Natural killer cell (primary cell): ENCODE measurements at regions not wholly inside any gene's neighbourhood (a gene's known extent, or its start where the extent isn't known, plus 50 kb on each side); places are given as distances from the start of the nearest gene placed in this dataset.
"Not testable (repeated sequence)": the region's sequence is repeated elsewhere in the genome, so short reads cannot be mapped to it uniquely, and the experiment has no call there.

ENCODE experiments used
- ATAC-seq, 3 donors: fragments of 150-1000 bp in 2 of 3; fragments of 200-7000 bp in 1 of 3; cut with Tn5 transposase; 1 replicate in 1 of 3; 2 replicates in 2 of 3; pipeline ENCODE4 v1.10.0; 2021; ENCODE audit warnings: mild to moderate bottlenecking in 2 of 3, moderate library complexity in 2 of 3
- DNase-seq, 2 donors: peaks; one replicate each; pipeline versions ENCODE4 v3.0.0 to v3.0.0-alpha.2; 2013 to 2021; ENCODE audit warnings: mixed read lengths in 1 of 2
- H3K27ac ChIP-seq: one replicate; pipeline ENCODE4 v1.5.1; 2013; ENCODE audit warnings: mild to moderate bottlenecking, low read length
- H3K27me3 ChIP-seq: one replicate; pipeline ENCODE4 v1.6.1; 2013; ENCODE audit warnings: low read length; ENCODE audit not compliant: control insufficient read depth, insufficient read depth
- H3K36me3 ChIP-seq: one replicate; pipeline ENCODE4 v1.6.1; 2013; ENCODE audit warnings: low read length; ENCODE audit not compliant: control insufficient read depth, insufficient read depth
- H3K4me1 ChIP-seq: one replicate; pipeline ENCODE4 v1.6.1; 2013; ENCODE audit warnings: low read length; ENCODE audit not compliant: control insufficient read depth, insufficient read depth
- H3K4me3 ChIP-seq: one replicate; pipeline ENCODE4 v1.5.1; 2013; ENCODE audit warnings: low read length
- H3K9me3 ChIP-seq: one replicate; pipeline ENCODE4 v1.6.1; 2013; ENCODE audit warnings: low read length; ENCODE audit not compliant: control insufficient read depth, insufficient read depth
- H3K27ac Mint-ChIP-seq, 2 donors: one replicate each; pipeline ENCODE4 v1.8.0; 2022; ENCODE audit warnings: mild to moderate bottlenecking in 2 of 2, mixed read lengths in 2 of 2, moderate library complexity in 1 of 2
- H3K27me3 Mint-ChIP-seq, 2 donors: one replicate each; pipeline ENCODE4 v1.8.0; 2022; ENCODE audit warnings: low read depth in 2 of 2, mixed read lengths in 2 of 2
- H3K36me3 Mint-ChIP-seq: one replicate; pipeline ENCODE4 v1.8.0; 2022; ENCODE audit warnings: mixed read lengths
- H3K4me1 Mint-ChIP-seq, 2 donors: one replicate each; pipeline ENCODE4 v1.8.0; 2022; ENCODE audit warnings: mixed read lengths in 2 of 2
- H3K4me3 Mint-ChIP-seq: one replicate; pipeline ENCODE4 v1.8.0; 2022; ENCODE audit warnings: mild to moderate bottlenecking, moderate library complexity, mixed read lengths
- H3K9me3 Mint-ChIP-seq, 2 donors: one replicate each; pipeline ENCODE4 v1.8.0; 2022; ENCODE audit warnings: mixed read lengths in 2 of 2
- WGBS: methylation state at CpG from one replicate; pipeline ENCODE4 v1.1.7; 2013; ENCODE audit warnings: missing lambda C conversion rate; ENCODE audit not compliant: insufficient coverage; 5-methylcytosine and 5-hydroxymethylcytosine counted together
- intact Hi-C: fragments of 100-400 bp; cut with micrococcal nuclease; formaldehyde crosslinking; loops from one replicate; pipeline ENCODE4 v1.14.2; 2022
- TF ChIP-seq, protein P1 (sequence below): fragments of 200-600 bp; IDR thresholded peaks from one replicate; pipeline ENCODE4 v1.8.0; 2022; ENCODE audit warnings: antibody characterized with exemption

DNA sequence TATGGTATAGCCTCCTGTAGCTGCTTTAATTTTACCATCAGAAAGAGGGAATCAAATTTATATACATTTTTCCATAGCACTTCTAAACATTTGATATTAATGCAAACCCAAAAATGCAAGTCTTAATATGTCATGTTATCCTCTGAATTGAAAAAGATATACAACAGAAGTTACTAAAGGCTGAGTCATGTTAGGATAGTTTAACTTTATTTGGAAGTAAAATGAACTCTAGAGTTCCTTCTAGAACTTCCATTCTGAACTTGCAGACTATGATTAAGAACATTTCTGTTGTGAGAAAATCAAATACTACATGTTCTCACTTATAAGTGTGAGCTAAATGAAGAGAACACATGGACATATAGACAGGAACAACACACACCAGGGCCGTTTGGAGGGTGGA is 317.3 kb upstream of the PRR16 start:
- peaks cover 0 to 7% of the 10 kb centered on the region in 2 donors for H3K9me3 Mint-ChIP-seq
- Histone ChIP-seq H3K27ac (no peak overlapping the region), H3K4me3 (no peak overlapping the region), H3K36me3 (no peaks in the 10 kb centered on the region), H3K9me3 (peaks cover 7% of the 10 kb centered on the region), H3K4me1 (no peaks in the 10 kb centered on the region), H3K27me3 (no peaks in the 10 kb centered on the region)
- H3K36me3 Mint-ChIP-seq, result no peaks in the 10 kb centered on the region
- DNase-seq, result no peak
- no peak overlapping the region for H3K27ac Mint-ChIP-seq
- intact Hi-C loops, result no loop called here
- WGBS, result 75% methylated on average over 1 of the region's 1 CpG
- no peak overlapping the region for H3K4me3 Mint-ChIP-seq
- peaks cover 0 to 3% of the 10 kb centered on the region in 2 donors for H3K4me1 Mint-ChIP-seq
- no peaks in the 10 kb centered on the region for H3K27me3 Mint-ChIP-seq
- TF ChIP-seq, protein P1, sequence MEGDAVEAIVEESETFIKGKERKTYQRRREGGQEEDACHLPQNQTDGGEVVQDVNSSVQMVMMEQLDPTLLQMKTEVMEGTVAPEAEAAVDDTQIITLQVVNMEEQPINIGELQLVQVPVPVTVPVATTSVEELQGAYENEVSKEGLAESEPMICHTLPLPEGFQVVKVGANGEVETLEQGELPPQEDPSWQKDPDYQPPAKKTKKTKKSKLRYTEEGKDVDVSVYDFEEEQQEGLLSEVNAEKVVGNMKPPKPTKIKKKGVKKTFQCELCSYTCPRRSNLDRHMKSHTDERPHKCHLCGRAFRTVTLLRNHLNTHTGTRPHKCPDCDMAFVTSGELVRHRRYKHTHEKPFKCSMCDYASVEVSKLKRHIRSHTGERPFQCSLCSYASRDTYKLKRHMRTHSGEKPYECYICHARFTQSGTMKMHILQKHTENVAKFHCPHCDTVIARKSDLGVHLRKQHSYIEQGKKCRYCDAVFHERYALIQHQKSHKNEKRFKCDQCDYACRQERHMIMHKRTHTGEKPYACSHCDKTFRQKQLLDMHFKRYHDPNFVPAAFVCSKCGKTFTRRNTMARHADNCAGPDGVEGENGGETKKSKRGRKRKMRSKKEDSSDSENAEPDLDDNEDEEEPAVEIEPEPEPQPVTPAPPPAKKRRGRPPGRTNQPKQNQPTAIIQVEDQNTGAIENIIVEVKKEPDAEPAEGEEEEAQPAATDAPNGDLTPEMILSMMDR, result no peak
- ATAC-seq, result no peak

DNA sequence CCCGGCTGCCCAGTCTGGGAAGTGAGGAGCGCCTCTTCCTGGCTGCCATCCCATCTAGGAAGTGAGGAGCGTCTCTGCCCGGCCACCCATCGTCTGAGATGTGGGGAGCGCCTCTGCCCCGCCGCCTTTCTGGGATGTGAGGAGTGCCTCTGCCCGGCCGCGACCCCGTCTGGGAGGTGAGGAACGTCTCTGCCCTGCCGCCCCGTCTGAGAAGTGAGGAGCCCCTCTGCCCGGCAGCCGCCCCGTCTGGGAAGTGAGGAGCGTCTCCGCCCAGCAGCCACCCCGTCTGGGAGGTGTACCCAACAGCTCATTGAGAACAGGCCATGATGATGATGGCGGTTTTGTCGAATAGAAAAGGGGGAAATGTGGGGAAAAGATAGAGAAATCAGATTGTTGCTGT is 316.2 kb upstream of the PRR16 start:
- H3K9me3 ChIP-seq, H3K36me3 Mint-ChIP-seq, H3K27me3 ChIP-seq, H3K27me3 Mint-ChIP-seq, H3K36me3 ChIP-seq, intact Hi-C loops, ATAC-seq, H3K27ac ChIP-seq, H3K4me3 ChIP-seq, H3K27ac Mint-ChIP-seq, H3K4me3 Mint-ChIP-seq, DNase-seq, H3K4me1 ChIP-seq, H3K9me3 Mint-ChIP-seq: not testable (repeated sequence)
- peaks cover 0 to 12% of the 10 kb centered on the region in 2 donors for H3K4me1 Mint-ChIP-seq
- 96% methylated on average over 18 of the region's 23 CpGs for WGBS

DNA sequence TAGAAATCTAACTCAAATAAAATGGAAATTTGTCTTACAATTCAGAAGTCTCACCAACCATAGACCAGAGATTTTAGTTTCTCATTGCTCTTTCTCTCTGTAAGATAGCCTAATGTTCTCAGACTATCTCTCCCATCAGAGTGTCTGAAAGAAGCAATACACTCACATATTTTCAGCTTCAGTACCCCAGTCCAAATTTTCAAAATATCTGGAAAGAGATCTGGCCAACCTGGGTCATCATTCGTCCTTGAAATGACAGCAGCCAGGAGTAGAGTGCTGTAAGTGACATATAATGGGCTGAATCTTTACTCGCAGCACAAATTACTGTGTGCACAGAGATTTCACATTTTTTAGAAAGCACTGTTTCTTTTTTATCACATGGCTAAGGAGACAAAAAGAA is 313.3 kb upstream of the PRR16 start:
- Histone ChIP-seq H3K9me3 (no peaks in the 10 kb centered on the region), H3K27ac (no peak overlapping the region), H3K4me3 (no peak overlapping the region), H3K36me3 (no peaks in the 10 kb centered on the region), H3K27me3 (no peaks in the 10 kb centered on the region), H3K4me1 (no peaks in the 10 kb centered on the region)
- WGBS, result 91% methylated on average over 2 of the region's 2 CpGs
- DNase-seq, result no peak
- Mint-ChIP-seq H3K4me3 (no peak overlapping the region), H3K36me3 (no peaks in the 10 kb centered on the region), H3K9me3 (peaks cover 0 to 7% of the 10 kb centered on the region in 2 donors), H3K27ac (no peak overlapping the region), H3K4me1 (peaks cover 0 to 12% of the 10 kb centered on the region in 2 donors), H3K27me3 (no peaks in the 10 kb centered on the region)
- intact Hi-C loops, result no loop called here
- no peak for ATAC-seq
- TF ChIP-seq, protein P1, result no peak

DNA sequence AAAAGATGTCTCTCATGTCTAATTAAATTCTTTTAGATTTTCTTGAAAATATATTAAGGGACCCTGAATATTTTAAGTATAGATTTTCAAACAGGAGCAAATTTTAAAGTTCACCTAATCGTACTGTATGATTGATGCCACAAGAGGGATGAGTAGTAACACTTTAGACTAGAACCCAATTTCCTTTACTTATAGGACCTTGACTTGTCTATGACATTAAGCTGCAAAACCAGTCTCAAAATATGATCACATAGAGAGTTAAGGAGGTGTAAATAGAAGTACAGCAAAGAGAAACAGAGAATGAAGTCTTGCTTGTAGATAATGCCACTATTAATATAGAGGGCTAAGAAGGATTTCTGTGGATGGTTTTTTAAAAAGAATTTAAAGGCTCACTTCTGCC is 312.9 kb upstream of the PRR16 start:
- H3K4me3 ChIP-seq, result no peak overlapping the region
- DNase-seq (no peak), ATAC-seq (no peak)
- no peaks in the 10 kb centered on the region for H3K27me3 ChIP-seq
- Mint-ChIP-seq H3K27me3 (no peaks in the 10 kb centered on the region), H3K36me3 (no peaks in the 10 kb centered on the region), H3K27ac (no peak overlapping the region), H3K4me3 (no peak overlapping the region), H3K4me1 (peaks cover 0 to 12% of the 10 kb centered on the region in 2 donors), H3K9me3 (peaks cover 0 to 5% of the 10 kb centered on the region in 2 donors)
- H3K36me3 ChIP-seq, result no peaks in the 10 kb centered on the region
- no CpG with 5 or more reads among the region's 1 CpG for WGBS
- H3K9me3 ChIP-seq, result no peaks in the 10 kb centered on the region
- intact Hi-C loops, result no loop called here
- no peak overlapping the region for H3K27ac ChIP-seq
- no peaks in the 10 kb centered on the region for H3K4me1 ChIP-seq
- TF ChIP-seq, protein P1, result no peak
